Left ventricle myocardium inferior (tissue), 1 donor: ENCODE measurements at regions not wholly inside any gene's neighbourhood (a gene's known extent, or its start where the extent isn't known, plus 50 kb on each side); places are given as distances from the start of the nearest gene placed in this dataset.
"Not testable (repeated sequence)": the region's sequence is repeated elsewhere in the genome, so short reads cannot be mapped to it uniquely, and the experiment has no call there.

Experiments used
- DNase-seq: peaks from one replicate; pipeline ENCODE4 v3.0.0-alpha.2; 2020
- H3K27ac ChIP-seq: fragments of 200-600 bp; replicated peaks from 2 replicates; pipeline ENCODE4 v1.8.0; 2021
- H3K27me3 ChIP-seq: fragments of 200-600 bp; 2 replicates; pipeline ENCODE4 v1.8.0; 2021; ENCODE audit warnings: low read depth
- H3K36me3 ChIP-seq: fragments of 200-600 bp; 2 replicates; pipeline ENCODE4 v1.8.0; 2021
- H3K4me1 ChIP-seq: fragments of 200-600 bp; 2 replicates; pipeline ENCODE4 v1.8.0; 2021
- H3K4me3 ChIP-seq: fragments of 200-600 bp; 2 replicates; pipeline ENCODE4 v1.8.0; 2021; ENCODE audit warnings: mild to moderate bottlenecking, moderate library complexity
- H3K9me3 ChIP-seq: fragments of 200-600 bp; replicated peaks from 2 replicates; pipeline ENCODE4 v1.8.0; 2021
- CTCF ChIP-seq: fragments of 200-600 bp; IDR thresholded peaks from 2 replicates; pipeline ENCODE4 v1.8.0; 2021; ENCODE audit warnings: antibody characterized with exemption, mild to moderate bottlenecking, borderline replicate concordance
- intact Hi-C: fragments of 100-400 bp; cut with micrococcal nuclease; formaldehyde crosslinking; loops from one replicate; pipeline ENCODE4 v1.11.0; 2022
- donor health status: DM: no; HTN: yes; CAD: no; lungs with severe emphysema.

- Histone ChIP-seq H3K36me3 (no peaks in the 10 kb centered on the region), H3K4me3 (no peak overlapping the region), H3K9me3 (peaks cover 9% of the 10 kb centered on the region), H3K4me1 (no peaks in the 10 kb centered on the region), H3K27me3 (no peaks in the 10 kb centered on the region), H3K27ac (no peak overlapping the region)
- DNase-seq = no peak
- intact Hi-C loops = no loop called here
- TF ChIP-seq CTCF = no peak
Observed at GRCh38 chr4:66766557-66766956, 778.7 kb downstream of the CENPC start.

GRCh38 chr4:66750273-66750672 is 795.0 kb downstream of the CENPC start:
- H3K27ac ChIP-seq = no peak overlapping the region
- intact Hi-C loops = no loop called here
- no peak overlapping the region for H3K4me3 ChIP-seq
- H3K4me1 ChIP-seq = no peaks in the 10 kb centered on the region
- H3K27me3 ChIP-seq = no peaks in the 10 kb centered on the region
- H3K36me3 ChIP-seq = no peaks in the 10 kb centered on the region
- no peak for TF ChIP-seq CTCF
- H3K9me3 ChIP-seq = peaks cover 3% of the 10 kb centered on the region
- no peak for DNase-seq

GRCh38 chr4:66746918-66747317 is 798.4 kb downstream of the CENPC start:
- H3K9me3 ChIP-seq, H3K36me3 ChIP-seq, H3K4me1 ChIP-seq, DNase-seq, intact Hi-C loops, H3K27ac ChIP-seq, H3K4me3 ChIP-seq, H3K27me3 ChIP-seq: not testable (repeated sequence)

GRCh38 chr4:66741081-66741480 is 804.2 kb downstream of the CENPC start:
- H3K4me1 ChIP-seq = no peaks in the 10 kb centered on the region
- peaks cover 6% of the 10 kb centered on the region for H3K9me3 ChIP-seq
- H3K4me3 ChIP-seq = no peak overlapping the region
- H3K27ac ChIP-seq = no peak overlapping the region
- H3K27me3 ChIP-seq = no peaks in the 10 kb centered on the region
- DNase-seq = no peak
- intact Hi-C loops = no loop called here
- TF ChIP-seq CTCF = no peak
- no peaks in the 10 kb centered on the region for H3K36me3 ChIP-seq

- Histone ChIP-seq H3K9me3 (peaks cover 3% of the 10 kb centered on the region), H3K27ac (no peak overlapping the region), H3K27me3 (no peaks in the 10 kb centered on the region), H3K36me3 (no peaks in the 10 kb centered on the region), H3K4me1 (no peaks in the 10 kb centered on the region), H3K4me3 (no peak overlapping the region)
- no peak for DNase-seq
- no peak for TF ChIP-seq CTCF
- intact Hi-C loops = no loop called here
Observed at GRCh38 chr4:66736606-66737005, 808.7 kb downstream of the CENPC start.

- Histone ChIP-seq H3K9me3 (no peaks in the 10 kb centered on the region), H3K27ac (no peak overlapping the region), H3K27me3 (no peaks in the 10 kb centered on the region), H3K36me3 (no peaks in the 10 kb centered on the region), H3K4me1 (no peaks in the 10 kb centered on the region), H3K4me3 (no peak overlapping the region)
- intact Hi-C loops = no loop called here
- TF ChIP-seq CTCF = no peak
- no peak for DNase-seq
Observed at GRCh38 chr4:66728280-66728679, 817.0 kb downstream of the CENPC start.

GRCh38 chr4:66712301-66712921 is 832.9 kb downstream of the CENPC start:
- H3K4me3 ChIP-seq, H3K36me3 ChIP-seq, intact Hi-C loops, H3K9me3 ChIP-seq, H3K27ac ChIP-seq, H3K4me1 ChIP-seq, H3K27me3 ChIP-seq, DNase-seq: not testable (repeated sequence)
